ENCODE measurements at regions not wholly inside any gene's neighbourhood (a gene's known extent, or its start where the extent isn't known, plus 50 kb on each side); places are given as distances from the start of the nearest gene placed in this dataset.

DNA sequence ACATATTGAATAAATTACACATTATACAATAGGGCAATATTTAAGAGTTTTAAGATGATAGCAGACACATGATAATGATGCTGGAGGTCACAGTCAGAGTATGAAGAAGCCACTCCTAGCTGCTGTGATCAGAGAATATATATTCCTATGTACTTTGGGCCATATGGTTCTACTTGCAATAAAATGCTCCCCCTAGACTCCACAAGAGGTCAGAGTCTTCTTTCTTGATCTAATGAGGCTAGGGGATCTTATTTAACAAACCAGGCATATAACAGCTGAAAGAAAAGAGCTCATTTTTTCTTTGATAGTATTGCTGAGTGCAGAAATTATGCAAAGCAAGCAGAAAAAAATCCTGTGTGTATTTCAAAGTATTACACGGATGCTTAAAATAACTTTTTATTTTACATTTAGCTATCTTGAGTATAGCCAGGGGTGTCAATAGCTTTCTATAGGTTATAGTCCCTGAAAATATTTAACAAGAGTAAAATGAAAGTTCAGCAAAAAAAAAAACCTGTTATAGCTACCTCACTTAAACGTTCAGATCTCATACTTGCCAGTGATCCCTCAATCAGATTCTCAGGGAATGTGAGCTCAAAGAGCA lies 748.7 kb upstream of the CHAC2 start:
- Mint-ChIP-seq H3K4me3 (no peak overlapping the region), H3K4me1 (no peaks in the 10 kb centered on the region), H3K27me3 (no peaks in the 10 kb centered on the region), H3K27ac (no peak overlapping the region), H3K36me3 (no peaks in the 10 kb centered on the region), H3K9me3 (ENCODE audit: low read depth) (peaks cover 6% of the 10 kb centered on the region)
- no peak for ATAC-seq
- CTCF ChIA-PET = no interaction called here
- DNase-seq = no peak

DNA sequence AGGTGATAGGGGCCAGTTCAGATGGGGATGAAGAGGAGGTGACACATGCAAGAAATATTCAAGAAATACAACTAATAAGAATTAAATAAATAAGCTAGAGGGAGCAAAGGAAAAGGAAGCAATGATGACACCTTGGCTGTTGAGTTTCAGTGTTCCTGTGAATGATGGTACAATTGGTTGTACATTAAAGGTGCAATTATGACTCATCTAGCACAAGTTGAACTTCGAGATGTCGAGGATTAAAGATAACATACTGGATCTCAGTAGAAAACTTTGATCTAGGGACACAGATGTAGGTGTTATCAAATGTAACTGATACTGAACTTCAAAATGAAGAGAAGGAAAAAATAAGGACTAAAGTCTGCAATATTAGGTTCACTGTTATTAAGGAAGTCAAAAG lies 760.6 kb upstream of the CHAC2 start:
- no peak for ATAC-seq
- Mint-ChIP-seq H3K9me3 (ENCODE audit: low read depth) (peaks cover 3% of the 10 kb centered on the region), H3K4me1 (no peaks in the 10 kb centered on the region), H3K36me3 (no peaks in the 10 kb centered on the region), H3K27ac (no peak overlapping the region), H3K4me3 (no peak overlapping the region), H3K27me3 (no peaks in the 10 kb centered on the region)
- DNase-seq = no peak
- CTCF ChIA-PET = no interaction called here

DNA sequence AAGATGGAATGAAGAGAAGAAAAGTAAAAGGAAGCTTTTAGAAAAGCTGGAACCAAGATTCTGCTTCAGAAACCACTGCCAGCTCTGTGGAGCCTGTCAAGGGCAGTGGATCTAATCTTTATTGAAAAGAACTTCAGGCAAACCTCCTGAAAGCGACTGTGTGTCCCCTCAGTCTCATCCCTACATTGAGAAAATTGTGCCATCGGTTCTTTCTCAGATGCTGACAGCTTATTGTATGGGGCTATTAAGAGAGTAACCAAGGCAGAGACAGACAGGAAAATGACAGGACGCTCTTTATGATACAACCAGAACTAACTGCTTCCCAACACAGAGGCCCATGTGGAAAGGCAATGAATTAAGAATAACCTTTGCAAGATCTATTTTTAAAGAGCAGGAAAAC lies 763.2 kb upstream of the CHAC2 start:
- peaks cover 3% of the 10 kb centered on the region for H3K9me3 Mint-ChIP-seq (ENCODE audit: low read depth)
- no peaks in the 10 kb centered on the region for H3K4me1 Mint-ChIP-seq
- CTCF ChIA-PET = no interaction called here
- no peak overlapping the region for H3K27ac Mint-ChIP-seq
- H3K36me3 Mint-ChIP-seq = no peaks in the 10 kb centered on the region
- H3K4me3 Mint-ChIP-seq = no peak overlapping the region
- no peak for ATAC-seq
- no peak for DNase-seq
- no peaks in the 10 kb centered on the region for H3K27me3 Mint-ChIP-seq

DNA sequence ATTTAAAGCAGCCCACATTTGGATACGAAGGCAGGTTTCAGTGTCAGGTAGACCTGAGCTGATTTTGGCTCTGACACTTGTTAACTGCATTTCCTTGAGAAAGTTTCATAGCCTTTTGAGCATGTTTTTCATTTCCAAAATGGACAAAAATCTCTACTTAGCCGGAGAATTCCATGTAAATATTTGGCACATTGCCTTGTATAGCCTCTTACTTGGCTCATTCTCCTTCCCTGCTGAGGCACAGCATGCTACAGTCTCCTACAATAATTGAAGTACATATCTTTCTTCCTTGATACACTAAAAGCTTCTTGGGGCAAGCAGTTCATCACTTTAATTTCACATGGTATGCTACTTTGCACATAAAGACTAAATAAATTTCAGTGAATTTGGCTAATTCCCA lies 772.2 kb upstream of the CHAC2 start:
- Mint-ChIP-seq H3K4me3 (no peak overlapping the region), H3K4me1 (no peaks in the 10 kb centered on the region), H3K27me3 (no peaks in the 10 kb centered on the region), H3K9me3 (ENCODE audit: low read depth) (peaks cover 7% of the 10 kb centered on the region), H3K27ac (no peak overlapping the region), H3K36me3 (no peaks in the 10 kb centered on the region)
- CTCF ChIA-PET = no interaction called here
- DNase-seq (no peak), ATAC-seq (no peak)

DNA sequence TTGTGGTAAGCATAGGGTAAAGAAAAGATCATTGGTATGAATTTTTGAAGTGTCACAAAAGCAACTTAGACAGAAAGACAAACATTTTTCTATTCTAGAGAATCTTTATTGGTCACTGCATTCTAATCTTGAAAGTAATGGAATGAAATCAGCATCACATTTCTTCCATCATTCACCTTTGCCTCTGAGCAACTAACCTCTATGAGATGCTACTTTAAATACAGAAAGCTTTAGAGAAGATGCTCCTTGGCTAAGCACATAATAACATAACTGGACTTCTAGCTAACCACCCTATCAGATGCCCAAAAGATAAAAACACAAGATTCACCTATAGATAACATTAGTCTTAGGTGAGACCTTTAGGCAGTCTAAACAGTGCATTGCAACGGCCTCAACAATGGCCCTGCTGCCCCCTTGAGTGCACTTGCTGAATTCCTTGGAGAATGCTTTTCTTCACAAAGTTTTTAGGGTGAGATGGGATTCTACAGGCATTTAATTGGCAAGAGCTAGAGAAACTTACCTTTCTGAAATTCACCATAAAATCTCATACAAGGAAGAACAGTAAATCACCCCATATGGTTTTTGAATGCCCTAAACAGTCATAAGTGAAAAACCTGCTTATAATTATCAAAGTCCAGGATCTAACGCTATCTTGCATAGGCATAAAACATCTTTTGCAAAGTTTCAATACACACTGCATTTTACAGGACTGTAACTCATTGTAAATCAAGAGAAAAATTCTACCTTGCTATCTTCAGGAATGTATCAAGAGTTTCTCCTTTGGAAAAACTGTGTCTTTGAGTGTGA lies 791.3 kb upstream of the CHAC2 start:
- DNase-seq = no peak
- Mint-ChIP-seq H3K4me3 (no peak overlapping the region), H3K27me3 (no peaks in the 10 kb centered on the region), H3K4me1 (no peaks in the 10 kb centered on the region), H3K36me3 (no peaks in the 10 kb centered on the region), H3K9me3 (ENCODE audit: low read depth) (no peaks in the 10 kb centered on the region), H3K27ac (no peak overlapping the region)
- ATAC-seq = no peak
- CTCF ChIA-PET = no interaction called here

DNA sequence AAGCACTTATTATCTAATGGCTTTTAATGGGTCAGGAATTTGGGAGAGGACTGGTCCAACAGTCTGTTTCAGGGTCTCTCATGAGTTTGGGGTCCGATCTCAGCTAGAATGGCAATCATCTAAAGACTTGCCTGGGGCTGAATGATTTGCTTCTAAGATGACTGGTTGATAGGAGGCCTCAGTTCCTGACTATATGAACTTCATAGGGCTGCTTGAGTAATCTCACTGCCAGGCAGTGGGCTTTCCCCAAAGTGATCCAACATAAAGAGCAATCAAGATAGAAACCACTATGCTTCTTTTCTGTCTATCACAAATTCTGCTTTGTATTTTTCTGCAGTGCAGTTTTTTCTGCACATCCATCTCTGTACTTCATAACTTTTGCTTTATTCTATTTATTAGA lies 793.5 kb upstream of the CHAC2 start:
- Mint-ChIP-seq H3K27me3 (no peaks in the 10 kb centered on the region), H3K4me1 (no peaks in the 10 kb centered on the region)
- CTCF ChIA-PET = no interaction called here

GRCh38 chr2:52970642-52971041 lies 797.0 kb upstream of the CHAC2 start:
- DNase-seq (no peak), ATAC-seq (no peak)
- H3K27ac Mint-ChIP-seq = no peak overlapping the region
- no peaks in the 10 kb centered on the region for H3K9me3 Mint-ChIP-seq (ENCODE audit: low read depth)
- no peak overlapping the region for H3K4me3 Mint-ChIP-seq
- no peaks in the 10 kb centered on the region for H3K27me3 Mint-ChIP-seq
- H3K4me1 Mint-ChIP-seq = no peaks in the 10 kb centered on the region
- H3K36me3 Mint-ChIP-seq = no peaks in the 10 kb centered on the region
- CTCF ChIA-PET = no interaction called here

More for the DNA sequence above, 793.5 kb upstream of the CHAC2 start:
- DNase-seq (no peak), ATAC-seq (no peak)
- H3K36me3 Mint-ChIP-seq = no peaks in the 10 kb centered on the region
- no peaks in the 10 kb centered on the region for H3K9me3 Mint-ChIP-seq (ENCODE audit: low read depth)
- H3K4me3 Mint-ChIP-seq = no peak overlapping the region
- no peak overlapping the region for H3K27ac Mint-ChIP-seq

GRCh38 chr2:52968043-52968442 lies 799.6 kb upstream of the CHAC2 start:
- Mint-ChIP-seq H3K4me1 (no peaks in the 10 kb centered on the region), H3K27me3 (no peaks in the 10 kb centered on the region), H3K9me3 (ENCODE audit: low read depth) (no peaks in the 10 kb centered on the region), H3K4me3 (no peak overlapping the region), H3K27ac (no peak overlapping the region), H3K36me3 (no peaks in the 10 kb centered on the region)
- DNase-seq (no peak), ATAC-seq (no peak)
- CTCF ChIA-PET = no interaction called here

DNA sequence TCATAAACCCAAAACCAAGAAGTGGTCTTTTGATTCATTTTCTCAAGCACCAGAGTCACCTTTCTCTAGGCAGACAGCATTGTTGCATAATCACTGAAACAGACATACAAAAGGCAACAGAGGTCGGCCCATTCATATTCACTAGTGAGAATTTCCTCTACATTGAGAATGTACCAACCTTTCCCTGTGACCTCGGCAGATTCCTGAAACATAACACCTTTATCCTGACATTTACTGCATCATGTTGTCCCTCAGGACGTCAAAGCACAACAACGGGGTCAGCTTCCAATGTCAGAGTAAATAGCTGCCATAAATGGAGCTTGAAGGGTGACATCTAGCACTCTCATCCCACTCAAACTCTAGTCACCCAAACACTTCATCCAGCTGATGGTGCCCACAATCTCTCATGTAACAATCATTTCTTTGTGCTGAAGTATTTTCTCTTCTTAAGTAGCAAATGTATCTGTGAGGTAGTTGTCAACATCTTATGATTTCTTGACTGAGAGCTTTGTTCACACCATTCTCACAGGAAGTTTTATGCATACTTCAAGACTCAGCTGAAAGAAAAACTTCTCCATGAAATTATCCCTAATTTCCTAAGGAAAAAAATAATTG lies 802.6 kb upstream of the CHAC2 start:
- no peaks in the 10 kb centered on the region for H3K4me1 Mint-ChIP-seq
- no peak for DNase-seq
- no peak overlapping the region for H3K4me3 Mint-ChIP-seq
- H3K9me3 Mint-ChIP-seq (ENCODE audit: low read depth) = no peaks in the 10 kb centered on the region
- H3K27me3 Mint-ChIP-seq = no peaks in the 10 kb centered on the region
- H3K27ac Mint-ChIP-seq = no peak overlapping the region
- ATAC-seq = no peak
- H3K36me3 Mint-ChIP-seq = no peaks in the 10 kb centered on the region
- CTCF ChIA-PET = no interaction called here

DNA sequence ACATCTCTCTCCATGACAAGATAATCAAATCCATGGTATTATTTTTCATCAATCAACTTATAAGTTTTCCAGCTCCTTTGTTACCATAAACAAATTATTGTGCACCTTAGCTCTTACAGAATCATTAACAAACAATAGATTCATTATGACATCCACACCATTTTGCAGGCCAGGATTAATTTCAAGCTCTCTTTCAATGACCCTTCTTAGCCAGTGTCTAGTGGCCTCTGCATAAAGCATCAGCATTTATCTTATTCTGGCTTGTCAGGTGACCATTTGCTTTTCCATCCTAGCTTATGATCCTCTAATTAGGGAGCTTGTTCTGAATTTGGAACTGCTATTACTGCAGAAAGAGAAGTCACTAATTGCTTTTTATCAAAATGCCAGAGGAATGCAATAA lies 806.2 kb upstream of the CHAC2 start:
- no peak overlapping the region for H3K4me3 Mint-ChIP-seq
- H3K4me1 Mint-ChIP-seq = no peaks in the 10 kb centered on the region
- H3K36me3 Mint-ChIP-seq = no peaks in the 10 kb centered on the region
- DNase-seq (no peak), ATAC-seq (no peak)
- CTCF ChIA-PET = no interaction called here
- H3K27me3 Mint-ChIP-seq = no peaks in the 10 kb centered on the region
- no peaks in the 10 kb centered on the region for H3K9me3 Mint-ChIP-seq (ENCODE audit: low read depth)
- no peak overlapping the region for H3K27ac Mint-ChIP-seq

- Mint-ChIP-seq H3K4me1 (no peaks in the 10 kb centered on the region), H3K27me3 (no peaks in the 10 kb centered on the region), H3K4me3 (no peak overlapping the region), H3K27ac (no peak overlapping the region), H3K36me3 (no peaks in the 10 kb centered on the region), H3K9me3 (ENCODE audit: low read depth) (no peaks in the 10 kb centered on the region)
- CTCF ChIA-PET = no interaction called here
- DNase-seq (no peak), ATAC-seq (no peak)
These were observed 806.7 kb upstream of the CHAC2 start for GRCh38 chr2:52960881-52961280.

- H3K4me3 Mint-ChIP-seq = no peak overlapping the region
- DNase-seq (no peak), ATAC-seq (no peak)
- no peaks in the 10 kb centered on the region for H3K4me1 Mint-ChIP-seq
- no peaks in the 10 kb centered on the region for H3K36me3 Mint-ChIP-seq
- H3K27me3 Mint-ChIP-seq = no peaks in the 10 kb centered on the region
- CTCF ChIA-PET = no interaction called here
- H3K27ac Mint-ChIP-seq = no peak overlapping the region
- no peaks in the 10 kb centered on the region for H3K9me3 Mint-ChIP-seq (ENCODE audit: low read depth)
These were observed 807.8 kb upstream of the CHAC2 start for GRCh38 chr2:52959801-52960200.

DNA sequence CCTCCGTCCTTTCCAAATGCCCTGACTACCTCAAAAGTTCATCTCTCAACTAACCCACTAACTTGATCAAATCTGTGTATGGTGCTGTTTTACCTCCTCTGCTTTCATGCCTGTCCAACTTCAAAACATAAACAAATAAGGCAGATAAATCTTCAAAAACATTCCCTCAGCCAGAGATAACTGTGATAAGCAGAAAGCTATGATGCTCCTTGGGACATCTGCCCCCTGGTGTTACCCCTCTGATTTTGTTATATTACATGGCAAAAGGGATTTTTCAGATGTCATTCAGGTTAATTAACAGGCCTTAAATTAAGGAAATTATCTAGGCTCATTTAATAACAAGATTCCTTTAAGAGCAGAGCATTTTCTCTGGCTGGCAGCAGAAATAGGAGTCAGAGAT lies 810.8 kb upstream of the CHAC2 start:
- H3K36me3 Mint-ChIP-seq = no peaks in the 10 kb centered on the region
- H3K4me1 Mint-ChIP-seq = no peaks in the 10 kb centered on the region
- H3K27me3 Mint-ChIP-seq = no peaks in the 10 kb centered on the region
- peaks cover 2% of the 10 kb centered on the region for H3K9me3 Mint-ChIP-seq (ENCODE audit: low read depth)
- ATAC-seq = no peak
- H3K4me3 Mint-ChIP-seq = no peak overlapping the region
- no peak overlapping the region for H3K27ac Mint-ChIP-seq
- DNase-seq = no peak
- CTCF ChIA-PET = no interaction called here

DNA sequence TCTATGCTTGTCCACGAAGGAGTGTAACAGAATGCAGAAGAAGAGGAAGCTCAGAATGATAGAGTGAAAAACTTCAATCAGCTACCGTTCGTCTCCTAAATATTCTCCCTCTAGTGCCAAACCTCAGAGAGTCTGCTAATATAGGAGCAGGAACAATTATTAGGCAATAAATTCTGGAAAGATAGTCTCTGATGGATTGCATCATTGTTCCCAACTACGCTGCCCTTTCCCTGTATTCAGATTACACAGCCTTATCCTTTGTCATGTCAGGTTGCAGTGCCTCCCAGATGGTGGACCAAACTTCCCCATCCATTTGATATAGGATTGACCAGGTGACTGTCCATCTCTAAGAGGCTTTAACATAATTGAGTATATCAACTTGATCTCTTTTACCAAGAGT lies 811.5 kb upstream of the CHAC2 start:
- ATAC-seq (no peak), DNase-seq (no peak)
- no peaks in the 10 kb centered on the region for H3K4me1 Mint-ChIP-seq

More for the DNA sequence above, 811.5 kb upstream of the CHAC2 start:
- Mint-ChIP-seq H3K27me3 (no peaks in the 10 kb centered on the region), H3K27ac (no peak overlapping the region), H3K9me3 (ENCODE audit: low read depth) (peaks cover 2% of the 10 kb centered on the region), H3K4me3 (no peak overlapping the region), H3K36me3 (no peaks in the 10 kb centered on the region)
- CTCF ChIA-PET = no interaction called here
